SIG-M5 treated with dmso at 0.1 percent for 504 hours (cell line): ENCODE measurements at regions not wholly inside any gene's neighbourhood (a gene's known extent, or its start where the extent isn't known, plus 50 kb on each side); places are given as distances from the start of the nearest gene placed in this dataset.
A peak's percentile ranks its signal among the peaks of the same experiment; 100 is the strongest.

ENCODE experiments used
- DNase-seq: peaks from one replicate; lab custom pipeline; 2025; ENCODE audit not compliant: unreplicated experiment; lab: John Stamatoyannopoulos, UW

GRCh38 chrX:20527558-20528011 is 260.9 kb upstream of the RPS6KA3 start:
- DNase-seq: peak; percentile 62

DNA sequence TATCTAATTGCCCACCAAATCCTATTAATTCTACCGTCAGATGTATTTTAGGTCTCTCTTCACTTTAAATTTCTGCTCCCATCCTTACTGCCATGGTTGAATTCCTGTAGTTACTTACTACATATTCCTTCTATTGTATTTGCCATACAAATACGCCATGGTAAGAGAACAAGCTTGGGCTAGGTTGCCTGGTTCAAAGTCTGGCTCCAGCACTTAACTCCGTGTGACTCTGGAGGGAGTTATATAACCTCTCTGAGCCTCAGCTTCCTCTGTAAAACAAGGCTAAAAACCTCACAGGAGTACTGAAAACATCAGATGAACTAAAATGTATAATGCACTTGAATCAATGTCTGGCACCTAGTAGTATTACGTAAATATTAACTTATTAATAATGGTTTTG is 260.3 kb upstream of the RPS6KA3 start:
- DNase-seq: no peak

DNA sequence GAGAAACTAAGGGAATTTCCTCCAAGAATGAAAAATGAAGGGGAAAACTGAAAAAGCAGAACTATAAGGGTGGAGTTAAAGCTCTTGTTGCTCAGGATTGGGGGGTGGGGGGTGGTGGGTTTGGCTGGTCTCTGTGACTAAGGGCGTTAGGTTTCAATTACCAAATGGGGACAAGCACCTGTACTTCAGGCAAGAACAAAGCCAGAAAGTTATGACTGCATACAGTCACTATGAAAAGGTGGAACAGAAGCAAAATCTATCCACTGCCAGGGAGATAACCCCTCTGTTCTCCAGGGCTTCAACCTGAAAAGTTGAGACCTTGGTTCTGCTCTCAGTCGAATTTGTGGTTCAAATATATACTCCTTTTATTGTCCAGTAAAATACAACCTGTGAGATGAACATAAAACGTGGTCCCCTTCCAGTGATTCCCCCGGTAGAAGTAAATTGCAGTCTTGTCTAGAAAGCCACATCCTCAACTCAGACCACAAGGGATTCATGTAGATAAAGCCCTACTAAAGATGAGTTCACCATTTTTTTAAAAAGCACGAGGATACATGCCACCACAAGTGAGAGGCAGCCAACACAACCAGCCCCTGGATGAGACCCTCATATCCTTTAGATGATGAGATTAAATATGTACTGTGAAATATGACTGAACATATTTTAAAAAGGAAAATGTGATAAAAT is 257.1 kb upstream of the RPS6KA3 start:
- DNase-seq: no peak

- no peak for DNase-seq
Measured at GRCh38 chrX:20522420-20522819, 255.7 kb upstream of the RPS6KA3 start.

DNA sequence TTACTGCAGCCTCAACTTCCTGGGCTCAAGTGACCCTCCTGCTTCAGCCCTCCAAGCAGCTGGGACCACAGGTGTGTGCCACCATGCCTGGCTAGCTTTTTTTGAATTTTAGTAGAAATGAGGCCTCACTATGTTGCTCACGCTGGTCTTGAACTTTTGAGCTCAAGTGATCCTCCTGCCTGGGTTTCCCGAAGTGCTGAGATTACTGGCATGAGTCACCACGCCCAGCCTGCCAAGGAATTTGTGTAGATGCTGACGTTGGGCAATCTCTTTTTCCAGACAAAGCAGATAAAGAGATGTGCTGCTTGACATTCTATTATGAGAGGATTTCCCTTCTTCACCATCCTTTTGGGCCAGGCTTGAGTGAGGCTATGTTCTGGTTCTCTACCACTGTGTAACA is 254.5 kb upstream of the RPS6KA3 start:
- DNase-seq: no peak

DNA sequence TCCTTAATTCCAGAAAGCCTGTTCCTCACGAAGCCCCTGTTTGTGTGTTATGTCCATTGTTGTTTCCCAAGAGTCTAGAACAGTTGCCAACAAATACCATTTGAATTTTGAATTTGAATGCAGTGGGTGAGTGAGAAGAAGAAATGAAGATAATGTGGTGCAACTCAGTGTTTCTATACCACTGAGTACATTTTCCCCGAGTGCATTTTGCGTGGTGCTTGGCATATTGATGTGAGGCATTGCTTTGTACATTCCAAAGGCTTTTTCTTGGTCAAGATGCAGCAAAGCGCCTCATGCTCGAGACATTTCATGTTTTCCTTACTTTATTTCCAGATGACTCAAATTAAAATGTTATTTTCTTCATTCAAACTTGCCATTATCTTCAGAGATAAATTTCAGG is 253.1 kb upstream of the RPS6KA3 start:
- no peak for DNase-seq

DNA sequence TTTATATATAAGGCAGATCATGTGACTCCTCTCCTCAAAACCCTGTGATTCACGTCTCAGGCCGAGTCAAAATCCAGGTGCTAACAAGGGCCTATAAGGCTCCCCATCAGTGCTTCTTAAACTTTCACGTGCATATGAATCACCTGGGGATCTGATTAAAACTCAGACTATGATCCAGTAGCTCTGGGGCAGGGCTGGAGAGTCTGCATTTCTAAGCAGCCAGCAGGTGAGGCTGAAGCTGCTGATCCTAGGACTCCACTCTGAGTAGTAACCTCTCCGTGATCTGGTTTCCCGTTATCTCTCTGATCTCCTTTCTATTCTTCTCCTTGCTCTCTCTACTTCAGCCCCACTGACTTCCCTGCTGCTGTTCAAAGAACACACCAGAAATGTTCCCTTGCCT is 252.4 kb upstream of the RPS6KA3 start:
- DNase-seq: no peak

- DNase-seq: no peak
Measured at GRCh38 chrX:20517565-20517964, 250.9 kb upstream of the RPS6KA3 start.

GRCh38 chrX:20515841-20516461 is 249.2 kb upstream of the RPS6KA3 start:
- DNase-seq: peak; percentile 89

DNA sequence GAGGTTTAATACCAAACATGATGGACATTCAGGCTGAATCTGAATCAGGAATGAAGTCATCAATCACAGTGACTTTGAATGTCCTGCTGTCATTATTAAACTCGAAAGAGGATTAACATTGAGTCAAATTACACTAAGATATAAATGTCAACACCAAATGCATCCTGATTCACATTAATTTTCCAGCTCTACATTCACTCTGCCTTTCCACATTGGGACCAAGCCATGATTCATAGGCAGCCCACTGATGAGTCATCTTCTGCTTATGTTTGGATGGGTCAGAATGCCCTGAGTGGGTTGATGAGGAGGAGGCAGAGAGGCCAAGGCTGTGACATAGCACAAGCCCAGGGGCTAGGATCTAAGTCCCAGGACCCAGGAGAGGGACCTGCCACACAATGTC is 247.6 kb upstream of the RPS6KA3 start:
- no peak for DNase-seq

DNA sequence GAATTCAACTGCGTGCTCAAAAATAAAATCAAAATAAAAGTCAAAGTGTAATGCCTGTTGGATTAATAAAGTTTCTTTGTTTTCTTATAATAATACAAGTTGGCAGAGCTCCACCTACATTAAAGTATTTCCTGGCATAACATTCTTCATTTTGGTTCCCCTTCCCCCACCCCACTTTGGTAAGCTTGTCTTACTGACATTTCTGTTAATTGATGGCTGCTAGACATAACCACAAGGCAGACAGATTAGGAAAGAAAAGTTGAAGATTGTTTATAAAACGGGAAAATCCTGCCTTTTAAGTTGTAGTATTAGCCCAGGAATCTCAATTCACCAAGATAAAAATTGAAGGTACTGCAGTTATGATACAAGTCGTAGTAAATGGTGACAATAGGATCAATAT is 246.5 kb upstream of the RPS6KA3 start:
- no peak for DNase-seq

GRCh38 chrX:20511792-20512191 is 245.1 kb upstream of the RPS6KA3 start:
- DNase-seq: no peak

DNA sequence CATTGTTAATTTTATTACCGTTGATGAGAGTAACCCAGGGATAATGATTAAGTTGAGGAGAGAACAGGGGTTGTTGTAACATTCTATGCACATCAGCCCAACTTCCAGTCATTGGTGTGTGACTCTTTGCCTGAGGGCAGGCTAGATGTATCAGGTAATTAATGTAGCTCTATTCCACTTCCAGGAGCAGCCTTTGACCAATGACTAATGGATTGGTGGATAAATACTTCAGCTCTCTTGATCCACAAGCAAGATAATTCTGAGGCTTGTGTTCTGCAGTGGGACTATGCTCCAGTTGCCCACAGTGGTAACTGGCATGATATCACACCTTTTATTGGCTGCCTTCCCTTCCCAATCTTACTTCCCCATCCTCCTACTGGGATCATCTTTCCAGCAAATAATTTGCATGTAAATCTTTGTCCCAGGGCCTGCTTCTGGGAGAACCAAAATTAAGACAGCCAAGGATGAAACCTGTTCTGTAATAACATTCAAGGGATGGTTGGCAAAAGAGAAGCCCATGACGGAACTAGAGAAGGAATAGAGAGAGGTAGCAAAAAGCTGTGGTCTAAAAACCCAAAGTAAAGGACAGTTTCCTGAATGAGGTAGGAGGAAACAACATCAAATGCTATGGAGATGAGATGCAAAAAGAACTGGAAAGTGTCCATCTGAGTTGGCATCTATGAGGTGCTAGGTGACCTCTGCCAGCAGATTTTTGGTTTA is 241.4 kb upstream of the RPS6KA3 start:
- no peak for DNase-seq

DNA sequence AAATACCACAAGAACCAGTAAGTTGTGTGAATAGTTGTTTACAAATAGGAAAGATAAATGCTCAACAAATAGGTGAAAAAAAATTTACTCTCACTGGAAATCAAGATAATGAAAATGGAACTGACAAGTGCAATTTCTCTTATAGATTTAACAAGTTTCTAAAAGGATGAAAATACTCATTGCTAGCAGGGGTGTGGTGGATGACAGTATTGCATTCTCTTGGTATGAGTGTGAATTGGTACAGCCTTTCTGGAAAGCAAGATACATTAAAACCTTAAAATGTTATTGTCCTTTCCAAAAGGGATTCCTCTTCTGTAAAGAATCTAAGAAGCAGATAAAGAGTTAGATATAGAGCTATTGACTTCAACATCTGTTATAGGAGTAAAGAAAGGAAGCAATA is 240.0 kb upstream of the RPS6KA3 start:
- DNase-seq: no peak

GRCh38 chrX:20500949-20501348 is 234.2 kb upstream of the RPS6KA3 start:
- no peak for DNase-seq

DNA sequence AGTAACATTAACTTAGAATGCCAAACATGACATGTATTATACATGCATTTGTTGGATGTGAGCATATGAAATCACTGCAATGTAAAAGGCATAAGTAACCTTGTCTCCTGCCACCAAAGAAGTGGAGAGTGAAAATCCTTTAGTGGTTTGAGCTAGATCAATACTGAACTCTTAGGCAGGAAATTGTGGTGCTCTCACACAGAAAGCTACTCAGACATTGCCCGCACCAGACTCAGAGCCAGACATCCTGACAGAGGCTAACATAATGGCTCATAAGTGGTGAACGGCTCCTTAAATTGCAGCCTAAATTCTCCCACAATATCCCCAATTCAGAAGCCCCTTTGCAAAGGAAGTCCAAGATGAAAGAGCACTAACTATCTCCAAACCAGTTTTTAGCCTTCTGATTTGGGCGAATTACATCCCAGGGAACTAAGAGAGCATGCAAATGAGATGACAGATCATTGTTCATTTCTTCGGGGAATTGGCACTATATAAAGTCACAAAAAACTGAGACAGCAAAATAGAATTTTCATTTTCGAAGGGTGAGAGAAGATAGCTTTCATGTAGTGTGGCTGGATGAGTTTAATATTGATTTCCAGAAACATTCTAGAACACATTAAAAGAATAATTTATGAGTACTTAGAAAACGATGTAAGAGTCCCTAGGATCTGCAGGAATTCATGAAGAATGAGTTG is 233.6 kb upstream of the RPS6KA3 start:
- DNase-seq: no peak

- DNase-seq: no peak
Measured at GRCh38 chrX:20499763-20500162, 233.1 kb upstream of the RPS6KA3 start.

GRCh38 chrX:20498851-20499635 is 232.3 kb upstream of the RPS6KA3 start:
- no peak for DNase-seq

DNA sequence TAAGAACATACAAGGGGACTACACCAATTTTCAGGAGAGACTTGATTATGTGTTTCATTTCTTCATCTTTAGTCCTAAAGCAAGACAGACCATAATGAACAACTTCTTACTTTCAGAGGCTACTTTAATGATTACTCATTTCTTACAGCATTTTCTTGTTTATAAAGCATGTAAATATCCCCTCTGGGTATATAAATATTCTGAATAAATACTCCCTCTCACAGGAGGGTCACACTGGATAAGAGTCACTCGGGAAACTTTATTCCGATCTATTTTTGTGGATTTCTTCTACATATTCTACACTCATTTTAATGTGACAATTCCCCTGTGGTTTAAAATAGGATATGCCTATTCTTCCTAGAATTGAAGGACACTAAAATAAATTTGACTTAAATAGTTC is 228.9 kb upstream of the RPS6KA3 start:
- no peak for DNase-seq

GRCh38 chrX:20488473-20488872 is 221.8 kb upstream of the RPS6KA3 start:
- no peak for DNase-seq

- DNase-seq: no peak
Measured at GRCh38 chrX:20487227-20487626, 220.5 kb upstream of the RPS6KA3 start.
